Activated B cell treated with CpG ODN at 0.5 μM for 24 hours (primary cell): ENCODE measurements at regions not wholly inside any gene's neighbourhood (a gene's known extent, or its start where the extent isn't known, plus 50 kb on each side); places are given as distances from the start of the nearest gene placed in this dataset.
"Not testable (repeated sequence)": the region's sequence is repeated elsewhere in the genome, so short reads cannot be mapped to it uniquely, and the experiment has no call there.

Experiments
- ATAC-seq: fragments of 200-7000 bp; cut with Tn5 transposase; one replicate; pipeline ENCODE4 v1.10.0; 2021; ENCODE audit warnings: low read depth, mild to moderate bottlenecking, moderate library complexity
- CTCF ChIA-PET: fragments of 350-600 bp; sonication (Branson Sonifier 250); formaldehyde crosslinking; loops from one replicate; lab custom pipeline; 2021; ENCODE audit warnings: antibody characterized with exemption; lab: Charles Lee
- POLR2A ChIA-PET: fragments of 350-600 bp; sonication (Branson Sonifier 250); formaldehyde crosslinking; loops from one replicate; lab custom pipeline; 2021; ENCODE audit warnings: antibody characterized with exemption; lab: Charles Lee
- DNase-seq: peaks from one replicate; pipeline ENCODE4 v3.0.0; 2022
- H3K27ac Mint-ChIP-seq: one replicate; pipeline ENCODE4 v1.8.0; 2020; ENCODE audit warnings: mixed read lengths
- H3K27me3 Mint-ChIP-seq: one replicate; pipeline ENCODE4 v1.8.0; 2021; ENCODE audit warnings: mixed read lengths
- H3K36me3 Mint-ChIP-seq: one replicate; pipeline ENCODE4 v1.8.0; 2021; ENCODE audit warnings: low read depth, mixed read lengths
- H3K4me1 Mint-ChIP-seq: one replicate; pipeline ENCODE4 v1.8.0; 2021; ENCODE audit warnings: mixed read lengths
- H3K4me3 Mint-ChIP-seq: one replicate; pipeline ENCODE4 v1.8.0; 2020; ENCODE audit warnings: mild to moderate bottlenecking, mixed read lengths
- H3K9me3 Mint-ChIP-seq: one replicate; pipeline ENCODE4 v1.8.0; 2020; ENCODE audit warnings: mixed read lengths
- intact Hi-C: fragments of 100-400 bp; cut with micrococcal nuclease; formaldehyde crosslinking; loops from one replicate; pipeline ENCODE4 v1.15.1; 2024
- TF ChIP-seq, protein P1 (sequence below): fragments of 200-600 bp; IDR thresholded peaks from one replicate; pipeline ENCODE4 v1.8.0; 2022; ENCODE audit warnings: antibody characterized with exemption, mild to moderate bottlenecking

DNA sequence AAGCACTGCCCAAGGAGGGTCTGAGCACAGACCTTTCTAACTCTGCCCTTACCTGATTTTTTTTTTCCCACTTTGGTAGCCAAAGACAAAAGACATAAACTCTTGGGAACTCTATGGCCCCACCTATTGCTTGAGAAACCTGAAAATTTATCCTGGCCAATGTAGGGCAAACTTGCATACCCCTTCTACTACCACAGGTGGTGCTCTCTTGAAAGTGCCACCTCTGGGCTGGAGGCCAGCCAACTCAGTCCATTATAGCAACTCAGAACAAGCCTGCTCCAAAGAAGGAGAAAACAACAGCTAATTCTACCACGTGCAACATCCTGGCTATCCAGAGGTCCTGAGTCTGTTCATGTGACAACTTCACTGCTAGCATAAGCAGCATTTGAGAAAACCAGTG is 55.7 kb upstream of the ABCD2 start:
- DNase-seq, result no peak
- ChIA-PET CTCF (no interaction called here), POLR2A (no interaction called here)
- intact Hi-C loops, result no loop called here
- Mint-ChIP-seq H3K27ac (no peak overlapping the region), H3K27me3 (peaks cover 7% of the 10 kb centered on the region), H3K4me1 (no peaks in the 10 kb centered on the region), H3K4me3 (no peak overlapping the region), H3K9me3 (peaks cover 6% of the 10 kb centered on the region), H3K36me3 (peaks cover 4% of the 10 kb centered on the region)
- TF ChIP-seq, protein P1, sequence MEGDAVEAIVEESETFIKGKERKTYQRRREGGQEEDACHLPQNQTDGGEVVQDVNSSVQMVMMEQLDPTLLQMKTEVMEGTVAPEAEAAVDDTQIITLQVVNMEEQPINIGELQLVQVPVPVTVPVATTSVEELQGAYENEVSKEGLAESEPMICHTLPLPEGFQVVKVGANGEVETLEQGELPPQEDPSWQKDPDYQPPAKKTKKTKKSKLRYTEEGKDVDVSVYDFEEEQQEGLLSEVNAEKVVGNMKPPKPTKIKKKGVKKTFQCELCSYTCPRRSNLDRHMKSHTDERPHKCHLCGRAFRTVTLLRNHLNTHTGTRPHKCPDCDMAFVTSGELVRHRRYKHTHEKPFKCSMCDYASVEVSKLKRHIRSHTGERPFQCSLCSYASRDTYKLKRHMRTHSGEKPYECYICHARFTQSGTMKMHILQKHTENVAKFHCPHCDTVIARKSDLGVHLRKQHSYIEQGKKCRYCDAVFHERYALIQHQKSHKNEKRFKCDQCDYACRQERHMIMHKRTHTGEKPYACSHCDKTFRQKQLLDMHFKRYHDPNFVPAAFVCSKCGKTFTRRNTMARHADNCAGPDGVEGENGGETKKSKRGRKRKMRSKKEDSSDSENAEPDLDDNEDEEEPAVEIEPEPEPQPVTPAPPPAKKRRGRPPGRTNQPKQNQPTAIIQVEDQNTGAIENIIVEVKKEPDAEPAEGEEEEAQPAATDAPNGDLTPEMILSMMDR, result no peak
- no peak for ATAC-seq

DNA sequence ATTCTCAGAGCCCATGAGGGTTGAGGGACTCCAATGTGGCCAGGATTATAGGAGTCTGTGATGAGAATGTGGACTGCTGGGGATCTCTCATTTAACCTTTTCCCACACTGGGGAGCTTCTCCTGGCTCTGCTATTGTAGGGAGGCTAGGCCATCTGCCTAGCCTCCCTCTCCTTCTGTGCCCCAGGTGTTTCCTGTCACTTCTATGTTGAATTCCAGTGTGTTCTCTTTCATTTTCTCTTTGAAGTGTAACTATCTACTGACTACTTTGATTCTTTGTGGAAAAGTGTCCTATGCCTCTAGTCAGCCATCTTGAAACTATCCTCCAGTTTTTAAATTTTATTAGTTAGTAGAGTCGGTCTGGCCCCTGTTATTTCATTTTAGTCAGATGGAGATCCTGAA is 53.4 kb upstream of the ABCD2 start:
- Mint-ChIP-seq H3K36me3 (peaks cover 4% of the 10 kb centered on the region), H3K27me3 (peaks cover 10% of the 10 kb centered on the region), H3K9me3 (peaks cover 7% of the 10 kb centered on the region), H3K27ac (no peak overlapping the region), H3K4me1 (no peaks in the 10 kb centered on the region), H3K4me3 (no peak overlapping the region)
- intact Hi-C loops, result no loop called here
- POLR2A ChIA-PET, result no interaction called here
- no peak for DNase-seq
- TF ChIP-seq, protein P1, result no peak
- CTCF ChIA-PET, result no interaction called here
- no peak for ATAC-seq

DNA sequence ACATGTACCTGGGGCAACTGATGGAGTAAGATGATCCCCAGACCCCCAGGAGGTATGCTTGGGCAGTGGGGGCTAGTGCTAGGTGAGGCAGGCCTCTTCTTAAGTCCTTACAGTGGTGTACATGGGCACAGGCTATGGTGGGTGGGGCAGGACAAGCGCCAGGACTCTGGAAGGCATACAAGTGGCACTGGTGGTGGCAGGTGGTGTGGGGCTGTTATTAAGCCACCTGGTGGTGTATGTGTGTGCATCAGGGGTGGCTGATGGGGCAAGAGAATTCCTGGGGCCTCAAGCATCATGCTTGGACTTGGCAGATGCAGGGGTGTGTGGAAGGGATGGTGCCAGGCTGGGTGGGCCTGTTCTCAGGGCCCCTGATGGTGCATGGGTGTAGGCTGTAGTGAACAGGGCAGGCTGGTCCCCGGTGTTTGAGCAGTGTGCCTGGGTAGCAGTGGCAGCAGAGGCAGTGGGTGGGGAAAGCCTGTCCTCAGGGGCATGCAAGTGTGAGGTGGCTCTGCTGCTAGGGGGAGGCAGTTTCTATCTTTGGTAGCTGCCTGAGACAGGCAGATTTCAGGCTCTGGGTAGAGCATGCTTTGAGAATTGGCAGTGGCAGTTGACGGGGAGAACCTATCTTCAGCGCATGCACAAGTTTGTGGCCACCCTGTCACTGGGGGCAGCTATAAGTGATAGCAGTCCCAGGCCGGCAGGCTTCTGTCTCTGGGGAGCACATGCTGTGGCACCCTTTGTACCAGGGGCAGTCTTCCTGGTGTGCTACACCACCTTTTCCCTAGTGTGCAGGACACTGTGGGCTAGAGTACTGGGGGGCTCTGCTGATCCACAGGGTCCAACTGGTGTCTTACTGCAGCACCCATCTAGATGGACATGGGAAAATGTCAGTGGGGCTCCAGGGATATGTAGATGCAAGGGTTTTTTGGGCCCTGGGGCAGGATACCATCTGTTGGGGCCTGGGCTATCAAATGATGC is 52.6 kb upstream of the ABCD2 start:
- CTCF ChIA-PET, result no interaction called here
- no peak for ATAC-seq
- no peaks in the 10 kb centered on the region for H3K4me1 Mint-ChIP-seq

DNA sequence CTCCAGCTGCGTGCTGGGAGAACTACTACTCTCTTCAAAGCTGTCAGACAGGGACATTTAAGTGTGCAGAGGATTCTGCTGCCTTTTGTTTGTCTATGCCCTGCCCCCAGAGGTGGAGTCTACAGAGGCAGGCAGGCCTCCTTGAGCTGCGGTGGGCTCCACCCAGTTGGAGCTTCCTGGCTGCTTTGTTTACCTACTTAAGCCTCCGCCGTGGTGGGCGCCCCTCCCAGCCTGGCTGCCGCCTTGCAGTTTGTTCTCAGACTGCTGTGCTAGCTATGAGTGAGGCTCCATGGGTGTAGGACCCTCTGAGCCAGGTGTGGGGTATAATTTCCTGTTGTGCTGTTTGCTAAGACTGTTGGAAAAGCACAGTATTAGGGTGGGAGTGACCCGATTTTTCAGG is 49.9 kb upstream of the ABCD2 start:
- intact Hi-C loops, H3K27ac Mint-ChIP-seq, POLR2A ChIA-PET, H3K4me1 Mint-ChIP-seq, DNase-seq, H3K9me3 Mint-ChIP-seq, ATAC-seq, H3K27me3 Mint-ChIP-seq, CTCF ChIA-PET, H3K36me3 Mint-ChIP-seq, H3K4me3 Mint-ChIP-seq: not testable (repeated sequence)

More for the DNA sequence above, 52.6 kb upstream of the ABCD2 start:
- no peak for DNase-seq
- Mint-ChIP-seq H3K27me3 (peaks cover 7% of the 10 kb centered on the region), H3K9me3 (peaks cover 7% of the 10 kb centered on the region), H3K36me3 (peaks cover 4% of the 10 kb centered on the region), H3K4me3 (no peak overlapping the region), H3K27ac (no peak overlapping the region)
- TF ChIP-seq, protein P1, result no peak
- POLR2A ChIA-PET, result no interaction called here
- intact Hi-C loops, result no loop called here
